Fibroblast of peridontal ligament (primary cell): ENCODE measurements at regions not wholly inside any gene's neighbourhood (a gene's known extent, or its start where the extent isn't known, plus 50 kb on each side); places are given as distances from the start of the nearest gene placed in this dataset.

Experiments used
- DNase-seq: peaks from one replicate; pipeline ENCODE4 v3.0.0-alpha.2; 2010; ENCODE audit errors: extremely low read depth

GRCh38 chr11:45089676-45090499 lies 56.6 kb upstream of the PRDM11 start:
- DNase-seq: peak; percentile 48

DNA sequence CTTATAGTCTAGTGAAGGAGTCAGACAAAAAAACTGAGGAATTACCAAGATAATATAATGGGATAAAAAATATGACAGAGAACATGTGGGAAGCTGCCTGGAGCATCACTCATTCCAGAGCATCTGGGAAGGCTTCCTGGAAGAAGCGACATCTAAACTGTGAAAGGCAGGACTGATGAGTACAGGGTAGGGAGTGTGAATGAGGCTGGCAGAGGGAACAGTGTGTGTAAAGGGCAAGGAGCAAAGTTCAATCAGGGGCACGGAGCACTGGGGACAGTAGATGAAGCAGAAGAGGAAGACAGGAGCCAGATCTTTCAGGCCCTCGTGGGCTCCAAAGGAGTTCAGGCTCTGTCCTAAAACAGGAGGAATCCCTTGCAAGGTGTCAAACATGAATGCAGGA lies 55.8 kb upstream of the PRDM11 start:
- no peak for DNase-seq

DNA sequence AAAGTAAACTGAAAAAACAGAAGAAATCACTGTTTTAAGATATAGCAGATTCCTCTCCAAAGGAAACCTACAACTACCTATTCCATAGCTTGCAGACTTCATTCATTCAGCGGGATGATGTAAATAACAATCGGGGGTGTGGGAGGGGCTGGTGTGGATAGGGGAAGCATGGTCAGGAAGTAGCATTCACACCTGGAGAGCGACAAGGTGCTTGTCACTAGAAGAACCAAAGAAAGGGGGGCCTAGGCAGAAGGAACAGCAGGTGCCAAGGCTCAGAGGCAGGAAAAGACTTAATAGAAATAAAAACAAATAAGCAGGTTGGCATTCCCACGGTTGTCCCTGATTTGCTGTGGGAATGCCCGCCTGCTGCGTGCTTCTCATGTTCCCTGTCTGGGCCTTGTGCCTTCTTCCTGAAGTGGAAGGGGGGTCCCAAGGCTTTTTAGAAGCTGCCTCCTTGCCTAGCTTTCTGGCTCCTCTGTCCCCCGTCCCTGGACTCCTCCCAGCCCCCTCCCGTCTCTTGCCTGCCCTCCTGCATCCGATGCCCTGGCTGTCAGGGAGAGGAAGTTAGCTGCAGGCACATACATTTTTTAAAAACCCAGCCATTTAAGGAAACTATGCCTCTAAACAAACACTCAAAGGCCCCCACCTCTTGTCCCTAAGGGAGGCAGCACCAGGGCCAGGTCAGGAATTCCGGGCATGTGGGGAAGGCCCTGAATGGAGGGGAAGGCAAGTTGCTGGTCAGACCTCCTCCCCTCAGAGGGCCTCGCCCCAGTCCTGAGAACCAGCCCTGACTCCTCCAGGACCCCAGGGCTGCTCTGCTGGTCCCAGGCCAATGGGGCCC lies 54.7 kb upstream of the PRDM11 start:
- DNase-seq: peak; percentile 42

GRCh38 chr11:45092404-45092785 lies 54.0 kb upstream of the PRDM11 start:
- no peak for DNase-seq

DNA sequence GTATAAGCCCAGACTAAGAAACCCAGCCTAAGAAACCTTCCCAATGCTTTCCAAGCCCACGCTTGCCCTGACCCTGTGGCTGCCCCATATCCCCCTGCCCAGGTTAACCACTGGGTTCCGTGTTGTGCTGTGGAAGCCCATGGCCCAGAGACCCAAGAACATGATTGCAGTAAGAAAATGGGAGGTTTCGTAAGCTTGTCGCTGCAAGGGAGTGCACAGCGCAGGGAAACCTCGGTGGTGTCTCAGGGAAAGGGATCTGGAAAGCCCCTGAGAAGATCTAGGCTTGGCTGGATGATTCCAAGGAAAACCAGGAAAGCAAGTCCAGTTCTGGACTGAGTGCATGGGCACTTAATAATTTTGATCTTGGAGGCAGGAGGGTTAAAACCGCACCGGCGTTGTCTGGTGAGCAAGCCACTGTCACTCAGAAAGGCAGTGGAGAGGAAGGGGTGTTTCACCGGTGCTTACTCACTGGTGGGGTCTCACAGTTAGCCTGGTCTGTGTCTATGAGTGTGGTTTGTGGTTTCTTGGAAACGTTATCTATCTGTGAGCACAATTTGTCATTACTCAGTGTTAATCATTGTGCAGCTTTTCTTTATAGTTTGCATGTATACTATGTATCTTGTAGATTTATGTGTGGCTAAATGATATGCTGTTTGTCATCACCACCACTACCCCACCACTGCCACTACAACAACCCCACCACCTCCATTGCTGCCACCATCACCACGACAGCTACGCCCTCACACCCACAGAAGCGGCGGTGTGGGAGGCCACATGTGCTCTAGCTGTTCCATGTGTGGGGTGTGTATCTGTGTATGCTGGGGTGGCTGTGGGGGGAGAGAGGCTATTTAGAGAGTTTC lies 53.3 kb upstream of the PRDM11 start:
- peak; percentile 22 for DNase-seq

DNA sequence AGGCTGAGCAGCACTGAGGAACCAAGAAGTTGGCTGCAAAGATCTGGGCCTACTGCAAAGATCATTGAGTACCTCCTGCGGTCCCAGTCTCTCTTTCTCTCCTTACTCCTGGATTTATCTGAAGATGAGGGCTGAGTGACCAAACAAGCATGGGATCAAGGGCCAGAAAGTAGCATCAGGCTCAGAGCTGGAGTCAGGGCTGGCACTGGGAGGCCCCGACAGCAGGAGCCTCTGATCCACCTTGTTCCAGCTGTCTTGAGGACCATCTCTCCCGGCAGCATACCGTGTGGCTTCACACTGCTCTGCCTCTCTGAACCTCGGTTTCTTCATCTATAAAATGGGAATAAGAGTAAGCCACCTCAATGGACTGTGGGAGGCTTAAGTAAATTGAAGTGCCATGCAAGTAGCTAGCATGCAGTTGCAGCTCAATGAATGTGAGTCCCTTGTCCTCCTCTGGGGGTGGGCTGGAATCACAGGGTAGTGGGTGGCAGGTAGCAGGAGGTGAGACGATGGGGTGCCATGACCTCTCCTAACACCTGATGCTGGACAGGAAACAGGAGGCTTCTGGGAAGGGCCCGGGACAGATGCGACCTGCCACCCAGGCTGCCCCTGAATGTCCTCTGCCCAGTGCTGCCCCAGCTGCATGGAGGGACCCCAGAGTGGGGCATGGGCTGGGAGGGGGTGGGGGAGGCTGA lies 52.5 kb upstream of the PRDM11 start:
- DNase-seq: no peak

GRCh38 chr11:45094958-45095690 lies 51.3 kb upstream of the PRDM11 start:
- no peak for DNase-seq

DNA sequence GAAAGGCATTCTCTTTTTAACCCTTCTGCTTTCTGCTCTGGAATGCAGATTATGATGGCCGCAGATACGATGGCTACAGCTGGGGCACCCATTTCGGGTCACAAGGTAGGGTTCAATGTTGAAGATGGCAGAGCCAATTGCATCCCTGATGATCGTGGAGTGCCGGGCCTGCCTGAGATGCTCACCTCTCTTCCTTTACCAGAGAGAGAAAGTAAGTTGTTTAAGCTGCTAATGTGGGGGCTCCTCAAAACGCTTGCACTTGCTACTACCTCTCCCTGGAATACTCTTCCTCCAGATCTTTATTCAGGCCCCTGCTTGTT lies 50.8 kb upstream of the PRDM11 start:
- DNase-seq: no peak

DNA sequence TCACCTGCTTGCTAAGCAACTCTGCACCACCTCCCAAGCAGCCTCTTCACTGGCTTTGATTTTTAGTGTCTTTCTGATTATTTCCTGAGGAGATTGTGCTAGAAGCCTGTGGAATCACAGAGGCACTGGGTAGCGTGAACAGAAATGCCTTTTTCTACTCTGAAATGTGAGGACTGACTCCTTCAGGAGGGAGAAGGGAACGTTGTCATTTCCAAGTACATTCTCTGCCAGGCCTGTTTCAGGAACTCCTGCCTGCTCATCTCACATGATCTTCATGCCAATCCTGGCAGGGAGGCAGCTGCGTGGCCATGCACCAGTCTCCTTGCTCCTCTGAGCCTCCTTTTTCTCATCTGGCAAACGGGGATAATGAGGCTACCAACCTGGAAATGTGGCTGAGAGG lies 49.8 kb upstream of the PRDM11 start:
- DNase-seq: no peak
